Cardiac fibroblast (primary cell): ENCODE measurements at regions not wholly inside any gene's neighbourhood (a gene's known extent, or its start where the extent isn't known, plus 50 kb on each side); places are given as distances from the start of the nearest gene placed in this dataset.

Source experiments
- DNase-seq, 2 donors: peaks; one replicate each; pipeline versions ENCODE4 v3.0.0 to v3.0.0-alpha.2; 2010; ENCODE audit warnings: low read depth in 2 of 2
- H3K4me3 ChIP-seq, 2 donors: replicated peaks in 1 of 2; 1 replicate in 1 of 2; 2 replicates in 1 of 2; pipeline ENCODE4 v1.5.1; 2011; ENCODE audit warnings: low read depth in 2 of 2, low read length in 2 of 2, mild to moderate bottlenecking in 2 of 2, moderate library complexity in 1 of 2
- CTCF ChIP-seq: IDR thresholded peaks from one replicate; pipeline ENCODE4 v1.5.1; 2011; ENCODE audit warnings: low read depth, mild to moderate bottlenecking, low read length, inconsistent platforms

- no peak for DNase-seq
- TF ChIP-seq CTCF = no peak
- no peak overlapping the region for H3K4me3 ChIP-seq
Measured at GRCh38 chr1:201692555-201693394, 136.2 kb upstream of the IPO9 start.

DNA sequence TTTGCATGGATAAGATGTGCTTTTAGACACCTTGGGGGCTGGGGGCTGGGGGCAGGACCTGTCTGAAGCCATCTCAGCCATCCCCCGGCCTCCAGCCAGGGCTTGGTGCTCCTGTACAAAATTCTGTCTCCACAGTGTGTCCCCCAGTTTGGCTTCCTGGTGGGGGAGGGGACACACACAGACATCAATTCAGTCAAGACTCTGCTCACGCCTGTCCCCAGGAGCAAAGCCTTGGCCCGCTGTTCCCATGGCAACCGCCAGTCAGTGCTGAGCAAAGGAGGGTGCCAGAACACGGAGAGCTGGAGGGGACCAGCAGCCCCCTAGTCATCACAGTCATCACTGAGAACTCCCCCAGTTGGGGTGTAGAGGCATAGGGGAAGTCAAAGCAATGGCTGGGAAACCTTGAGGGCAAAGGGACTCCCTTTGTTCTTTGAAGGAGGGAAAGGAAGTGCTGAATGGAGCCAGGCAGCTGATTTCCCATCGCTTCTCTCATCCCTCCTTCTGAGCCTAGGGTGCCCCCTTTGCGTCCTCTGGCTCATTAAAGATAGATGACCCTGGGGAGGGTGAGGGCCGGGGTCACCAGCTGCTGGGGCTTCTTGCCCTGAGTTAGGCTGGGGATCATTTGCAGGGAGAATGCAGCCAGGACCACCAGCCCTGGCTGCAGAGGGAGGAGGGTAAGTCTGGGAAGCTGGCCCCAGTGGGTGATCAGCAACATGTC, 134.9 kb upstream of the IPO9 start:
- H3K4me3 ChIP-seq = no peak overlapping the region
- no peak for DNase-seq
- no peak for TF ChIP-seq CTCF

DNA sequence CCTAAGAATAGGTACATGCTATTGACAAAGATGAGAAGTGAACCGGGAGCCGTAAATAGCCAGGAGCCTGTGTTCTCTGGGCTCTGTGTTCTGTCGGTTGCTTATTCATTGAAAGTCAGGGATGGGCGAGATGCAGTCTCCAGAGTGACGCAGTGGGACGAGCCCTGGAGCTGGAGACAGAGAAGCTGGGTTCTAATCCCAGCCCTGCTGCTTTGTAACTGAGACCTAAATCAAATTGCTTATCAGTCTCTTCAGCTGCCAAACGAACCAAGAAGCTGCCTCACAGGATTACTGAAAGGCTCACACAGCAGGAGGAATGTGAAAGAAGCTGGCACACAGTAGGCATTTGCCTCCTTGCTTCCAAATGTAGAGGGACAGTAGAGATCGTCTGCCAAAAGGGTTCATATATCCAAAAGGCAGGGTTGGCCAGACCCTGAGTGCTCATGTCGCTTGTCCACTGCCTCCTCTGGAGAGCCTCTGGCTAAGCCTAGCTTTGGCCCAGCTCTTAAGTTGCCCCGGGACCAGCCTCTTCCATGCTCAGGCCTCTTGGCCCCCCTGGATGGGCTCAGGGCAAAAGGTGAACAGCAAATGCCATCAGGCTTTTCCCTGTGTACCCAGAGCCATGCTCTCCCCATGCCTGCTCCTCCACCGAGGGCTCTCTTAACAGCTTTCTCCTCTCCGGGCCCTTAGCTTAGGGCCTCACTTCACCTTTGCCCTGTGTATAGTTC, 134.2 kb upstream of the IPO9 start:
- no peak for DNase-seq
- H3K4me3 ChIP-seq = no peak overlapping the region
- no peak for TF ChIP-seq CTCF

GRCh38 chr1:201695607-201696006, 133.3 kb upstream of the IPO9 start:
- DNase-seq = no peak
- no peak for TF ChIP-seq CTCF
- H3K4me3 ChIP-seq = no peak overlapping the region

DNA sequence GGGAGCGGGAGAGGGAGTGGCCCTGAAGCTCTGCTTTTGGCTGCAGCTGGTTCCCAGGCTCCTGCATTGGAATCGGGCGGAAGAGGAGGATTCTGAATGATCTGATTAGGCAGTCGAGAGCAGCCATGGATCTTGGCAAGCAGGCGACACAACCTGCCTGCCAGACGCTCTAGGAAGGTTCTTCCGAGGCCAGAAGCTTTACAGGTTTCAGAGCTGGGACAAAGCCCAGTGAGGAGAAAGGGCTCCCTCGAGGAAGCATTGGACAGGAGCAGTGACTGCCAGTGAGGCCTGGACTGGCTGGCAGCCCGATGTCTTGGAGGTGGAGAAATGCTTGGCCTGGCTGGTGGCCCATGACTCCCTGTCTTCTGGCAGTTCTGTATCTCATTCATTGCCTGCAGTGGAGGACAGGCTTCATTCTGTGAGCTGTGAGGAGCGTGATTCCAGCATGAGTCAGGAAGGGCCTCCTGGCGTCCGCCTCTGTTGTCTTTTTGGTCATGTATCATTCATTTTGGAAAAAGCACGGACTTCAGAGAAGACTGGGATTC, 132.7 kb upstream of the IPO9 start:
- DNase-seq = peak; percentile 92 to 94
- H3K4me3 ChIP-seq = no peak overlapping the region
- no peak for TF ChIP-seq CTCF

DNA sequence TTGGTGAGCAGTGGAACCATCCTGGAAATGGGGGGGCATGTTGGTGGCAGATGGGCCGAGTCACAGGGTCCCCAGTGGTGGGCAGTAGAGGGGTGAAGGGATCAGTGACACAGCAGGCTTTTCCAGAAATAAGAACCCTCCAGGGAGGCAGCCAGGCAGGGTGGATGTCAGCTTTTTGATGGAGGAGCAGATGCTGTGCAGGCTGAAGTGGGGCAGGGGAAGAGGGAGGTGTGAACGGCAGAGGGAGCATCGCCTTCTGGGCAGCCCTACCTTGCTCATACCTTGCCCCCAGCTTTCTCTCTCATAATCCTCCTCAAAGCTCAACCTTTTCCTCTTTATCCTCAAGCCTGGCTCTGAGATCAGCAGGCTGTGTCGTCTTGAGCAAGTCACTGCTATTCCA, 131.8 kb upstream of the IPO9 start:
- no peak for TF ChIP-seq CTCF
- H3K4me3 ChIP-seq = no peak overlapping the region
- no peak for DNase-seq
